ENCODE measurements at regions not wholly inside any gene's neighbourhood (a gene's known extent, or its start where the extent isn't known, plus 50 kb on each side); places are given as distances from the start of the nearest gene placed in this dataset.

DNA sequence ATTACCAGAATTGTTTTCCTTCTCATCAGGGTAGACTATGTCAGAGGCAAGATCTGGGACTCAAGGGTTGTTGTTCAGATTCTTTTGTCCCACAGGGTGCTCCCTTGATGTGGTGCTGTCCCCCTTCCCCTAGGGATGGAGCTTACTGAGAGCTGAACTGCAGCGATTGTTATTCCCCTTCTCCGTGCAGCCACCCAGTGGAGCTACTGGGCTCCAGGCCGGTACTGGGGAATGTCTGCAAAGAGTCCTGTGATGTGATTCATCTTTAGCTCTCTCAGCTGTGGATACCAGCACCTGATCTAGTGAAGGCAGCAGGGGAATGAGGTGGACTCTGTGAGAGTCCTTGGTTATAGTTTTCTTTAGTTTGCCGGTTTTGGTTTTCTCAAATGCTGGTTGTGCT, 247.4 kb upstream of the HAND2 start:
- no peaks in the 10 kb centered on the region for H3K4me1 ChIP-seq (ENCODE audit: insufficient read depth)
- WGBS, 2 experiments (ENCODE audit: low coverage in 1 of 2, low lambda C conversion rate in 2 of 2, missing lambda C conversion rate in 2 of 2) = 87 to 92% methylated on average over 4 of the region's 4 CpGs

DNA sequence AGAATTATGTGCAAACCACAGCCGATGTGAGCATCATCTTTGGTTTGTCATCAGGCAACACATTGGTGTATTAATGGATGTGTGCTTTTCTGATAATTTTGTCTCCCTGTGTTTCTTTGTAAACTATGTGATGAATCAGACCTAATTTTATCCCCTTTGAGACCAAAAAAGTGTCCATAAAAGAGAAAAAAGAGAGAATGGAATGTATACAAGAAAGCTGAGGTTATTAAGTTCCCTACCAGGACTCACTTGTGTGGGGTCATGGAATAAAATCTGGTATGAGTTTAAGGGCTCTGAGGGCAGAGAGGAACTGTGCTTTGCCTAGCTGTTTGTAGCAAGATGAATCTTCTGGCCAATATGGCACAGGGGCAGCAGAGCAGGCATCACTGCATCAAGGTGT, 239.5 kb upstream of the HAND2 start:
- no peak for DNase-seq
- no peaks in the 10 kb centered on the region for H3K27me3 ChIP-seq (replicated peaks; ENCODE audit: insufficient read depth)
- no peaks in the 10 kb centered on the region for H3F3A ChIP-seq (ENCODE audit: insufficient read depth)
- H3K9me3 ChIP-seq (ENCODE audit: low read depth) = no peaks in the 10 kb centered on the region
- WGBS, 2 experiments (ENCODE audit: low coverage in 1 of 2, low lambda C conversion rate in 2 of 2, missing lambda C conversion rate in 2 of 2) = 82 to 88% methylated on average over 1 of the region's 1 CpG
- no peak overlapping the region for H2AFZ ChIP-seq
- H3K4me1 ChIP-seq (ENCODE audit: insufficient read depth) = no peaks in the 10 kb centered on the region
- H3K27ac ChIP-seq = no peak overlapping the region
- no peak for TF ChIP-seq EZH2phosphoT487 (IDR thresholded peaks at IDR 0.05; ENCODE audit: insufficient read depth, low read depth)
- TF ChIP-seq EZH2 (IDR thresholded peaks at IDR 0.05; ENCODE audit: insufficient read depth, poor library complexity, severe bottlenecking) = no peak
- H3K79me2 ChIP-seq (ENCODE audit: insufficient read depth) = no peaks in the 10 kb centered on the region
- H3K9ac ChIP-seq = no peak overlapping the region
- no peak overlapping the region for H3K4me3 ChIP-seq
- no peaks in the 10 kb centered on the region for H3K36me3 ChIP-seq (ENCODE audit: low read depth)
- H3K4me2 ChIP-seq (ENCODE audit: unreplicated experiment) = no peak overlapping the region
- H4K20me1 ChIP-seq (ENCODE audit: insufficient read depth) = no peaks in the 10 kb centered on the region
- H3K9me2 ChIP-seq (ENCODE audit: insufficient read depth) = no peaks in the 10 kb centered on the region
- in situ Hi-C loops (cut with MboI) = no loop called here

More for the DNA sequence above, 247.4 kb upstream of the HAND2 start:
- Histone ChIP-seq H3K79me2 (ENCODE audit: insufficient read depth) (no peaks in the 10 kb centered on the region), H3K4me2 (ENCODE audit: unreplicated experiment) (no peak overlapping the region), H3K36me3 (ENCODE audit: low read depth) (no peaks in the 10 kb centered on the region), H3K9me2 (ENCODE audit: insufficient read depth) (no peaks in the 10 kb centered on the region), H3K9ac (no peak overlapping the region), H3K4me3 (no peak overlapping the region), H3K9me3 (ENCODE audit: low read depth) (no peaks in the 10 kb centered on the region), H3K27me3 (replicated peaks; ENCODE audit: insufficient read depth) (no peaks in the 10 kb centered on the region; the same call in 1 of the 2 replicates), H3F3A (ENCODE audit: insufficient read depth) (no peaks in the 10 kb centered on the region), H2AFZ (no peak overlapping the region), H4K20me1 (ENCODE audit: insufficient read depth) (no peaks in the 10 kb centered on the region), H3K27ac (no peak overlapping the region)
- in situ Hi-C loops (cut with MboI) = no loop called here
- DNase-seq = no peak
- TF ChIP-seq EZH2 (IDR thresholded peaks at IDR 0.05; ENCODE audit: insufficient read depth, poor library complexity, severe bottlenecking) (no peak), EZH2phosphoT487 (IDR thresholded peaks at IDR 0.05; ENCODE audit: insufficient read depth, low read depth) (no peak)

DNA sequence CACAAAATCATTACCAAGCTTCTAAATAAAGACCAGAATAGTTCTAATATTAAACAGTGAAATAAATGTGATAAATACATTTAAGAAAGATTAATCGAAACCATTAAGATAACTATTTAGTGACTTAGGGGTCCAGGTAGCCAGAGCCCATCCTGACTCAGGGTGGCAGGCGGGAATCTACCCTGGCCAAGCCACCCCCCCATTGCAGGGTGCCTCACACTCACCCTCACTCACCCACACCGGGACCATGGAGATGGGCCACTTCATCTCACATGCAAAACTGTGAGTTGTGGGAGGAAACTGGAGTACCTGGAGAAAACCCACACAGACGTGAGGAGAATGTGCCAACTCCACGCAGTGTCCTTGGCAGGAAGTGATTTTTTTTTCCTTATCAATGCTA, 237.6 kb upstream of the HAND2 start:
- Histone ChIP-seq H3K4me2 (ENCODE audit: unreplicated experiment) (no peak overlapping the region), H3K9me2 (ENCODE audit: insufficient read depth) (no peaks in the 10 kb centered on the region), H3F3A (ENCODE audit: insufficient read depth) (no peaks in the 10 kb centered on the region), H2AFZ (no peak overlapping the region), H3K79me2 (ENCODE audit: insufficient read depth) (no peaks in the 10 kb centered on the region), H3K9ac (no peak overlapping the region), H3K4me3 (no peak overlapping the region), H3K4me1 (ENCODE audit: insufficient read depth) (no peaks in the 10 kb centered on the region), H3K36me3 (ENCODE audit: low read depth) (no peaks in the 10 kb centered on the region), H3K27me3 (replicated peaks; ENCODE audit: insufficient read depth) (no peaks in the 10 kb centered on the region), H3K9me3 (ENCODE audit: low read depth) (no peaks in the 10 kb centered on the region), H3K27ac (no peak overlapping the region), H4K20me1 (ENCODE audit: insufficient read depth) (no peaks in the 10 kb centered on the region)
- no peak for TF ChIP-seq EZH2phosphoT487 (IDR thresholded peaks at IDR 0.05; ENCODE audit: insufficient read depth, low read depth)
- no peak for TF ChIP-seq EZH2 (IDR thresholded peaks at IDR 0.05; ENCODE audit: insufficient read depth, poor library complexity, severe bottlenecking)
- in situ Hi-C loops (cut with MboI) = no loop called here
- 68 to 82% methylated on average over 5 of the region's 5 CpGs for WGBS, 2 experiments (ENCODE audit: low coverage in 1 of 2, low lambda C conversion rate in 2 of 2, missing lambda C conversion rate in 2 of 2)
- DNase-seq = no peak

DNA sequence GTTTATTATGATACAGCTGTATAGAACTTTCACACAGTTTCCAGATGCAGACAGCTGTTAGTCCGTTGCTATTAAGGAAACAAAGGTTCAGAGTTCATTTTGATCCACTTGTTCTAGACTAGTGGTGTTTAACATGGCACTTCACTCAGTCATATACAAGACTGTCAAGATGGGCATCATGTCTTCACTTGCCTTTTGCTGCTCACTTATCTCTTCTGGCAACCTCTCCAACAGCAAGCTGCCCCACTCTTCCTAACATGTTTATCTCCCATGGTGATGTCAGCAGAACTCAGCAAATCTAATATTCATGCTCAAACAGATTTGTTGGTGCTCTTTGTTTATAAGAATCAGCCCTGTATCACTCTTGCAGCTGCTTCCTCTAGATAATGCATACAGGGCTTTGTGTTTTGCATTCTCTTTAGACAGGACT, 236.2 kb upstream of the HAND2 start:
- Histone ChIP-seq H3F3A (ENCODE audit: insufficient read depth) (no peaks in the 10 kb centered on the region), H3K27ac (no peak overlapping the region), H3K4me1 (ENCODE audit: insufficient read depth) (no peaks in the 10 kb centered on the region), H3K9me3 (ENCODE audit: low read depth) (no peaks in the 10 kb centered on the region), H3K9me2 (ENCODE audit: insufficient read depth) (no peaks in the 10 kb centered on the region), H3K79me2 (ENCODE audit: insufficient read depth) (no peaks in the 10 kb centered on the region), H3K4me3 (no peak overlapping the region), H3K36me3 (ENCODE audit: low read depth) (no peaks in the 10 kb centered on the region), H2AFZ (no peak overlapping the region), H4K20me1 (ENCODE audit: insufficient read depth) (no peaks in the 10 kb centered on the region), H3K9ac (no peak overlapping the region), H3K27me3 (replicated peaks; ENCODE audit: insufficient read depth) (no peaks in the 10 kb centered on the region), H3K4me2 (ENCODE audit: unreplicated experiment) (no peak overlapping the region)
- DNase-seq = no peak
- TF ChIP-seq EZH2phosphoT487 (IDR thresholded peaks at IDR 0.05; ENCODE audit: insufficient read depth, low read depth) (no peak), EZH2 (IDR thresholded peaks at IDR 0.05; ENCODE audit: insufficient read depth, poor library complexity, severe bottlenecking) (no peak)
- WGBS, 2 experiments (ENCODE audit: low coverage in 1 of 2, low lambda C conversion rate in 2 of 2, missing lambda C conversion rate in 2 of 2) = 28 to 29% methylated on average over 1 of the region's 1 CpG
- in situ Hi-C loops (cut with MboI) = no loop called here

DNA sequence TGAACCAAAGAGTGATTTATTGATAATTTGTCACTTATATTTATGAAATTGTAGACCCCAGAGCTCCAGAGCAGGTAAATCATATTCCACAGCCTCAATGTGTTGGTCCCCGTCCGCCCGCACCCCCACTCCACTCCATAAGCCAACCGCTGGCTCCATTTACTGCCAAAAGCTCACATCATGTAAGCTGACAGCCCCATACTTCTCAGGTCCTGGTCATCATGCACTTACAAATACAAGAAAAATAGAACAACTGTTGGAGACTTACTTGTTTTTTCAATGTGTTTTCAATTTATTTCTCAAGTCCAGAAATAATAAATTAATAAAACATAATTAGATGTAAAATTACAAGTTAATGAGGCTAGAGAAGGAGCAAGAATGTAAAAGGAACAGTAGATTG, 235.7 kb upstream of the HAND2 start:
- Histone ChIP-seq H3K27me3 (replicated peaks; ENCODE audit: insufficient read depth) (no peaks in the 10 kb centered on the region), H3K9ac (no peak overlapping the region), H3F3A (ENCODE audit: insufficient read depth) (no peaks in the 10 kb centered on the region), H4K20me1 (ENCODE audit: insufficient read depth) (no peaks in the 10 kb centered on the region), H3K4me1 (ENCODE audit: insufficient read depth) (no peaks in the 10 kb centered on the region), H3K4me3 (no peak overlapping the region), H3K4me2 (ENCODE audit: unreplicated experiment) (no peak overlapping the region), H2AFZ (no peak overlapping the region), H3K79me2 (ENCODE audit: insufficient read depth) (no peaks in the 10 kb centered on the region), H3K9me2 (ENCODE audit: insufficient read depth) (no peaks in the 10 kb centered on the region), H3K9me3 (ENCODE audit: low read depth) (no peaks in the 10 kb centered on the region), H3K36me3 (ENCODE audit: low read depth) (no peaks in the 10 kb centered on the region), H3K27ac (no peak overlapping the region)
- DNase-seq = no peak
- in situ Hi-C loops (cut with MboI) = no loop called here
- TF ChIP-seq EZH2 (IDR thresholded peaks at IDR 0.05; ENCODE audit: insufficient read depth, poor library complexity, severe bottlenecking) (no peak), EZH2phosphoT487 (IDR thresholded peaks at IDR 0.05; ENCODE audit: insufficient read depth, low read depth) (no peak)
- 74 to 84% methylated on average over 4 of the region's 4 CpGs for WGBS, 2 experiments (ENCODE audit: low coverage in 1 of 2, low lambda C conversion rate in 2 of 2, missing lambda C conversion rate in 2 of 2)

All from GM23248 (cell line).